Myocyte (in vitro differentiated cells): ENCODE measurements at regions not wholly inside any gene's neighbourhood (a gene's known extent, or its start where the extent isn't known, plus 50 kb on each side); places are given as distances from the start of the nearest gene placed in this dataset.

ENCODE experiments used
- DNase-seq: peaks from one replicate; pipeline ENCODE4 v3.0.0-alpha.2; 2012; ENCODE audit warnings: low read depth

DNA sequence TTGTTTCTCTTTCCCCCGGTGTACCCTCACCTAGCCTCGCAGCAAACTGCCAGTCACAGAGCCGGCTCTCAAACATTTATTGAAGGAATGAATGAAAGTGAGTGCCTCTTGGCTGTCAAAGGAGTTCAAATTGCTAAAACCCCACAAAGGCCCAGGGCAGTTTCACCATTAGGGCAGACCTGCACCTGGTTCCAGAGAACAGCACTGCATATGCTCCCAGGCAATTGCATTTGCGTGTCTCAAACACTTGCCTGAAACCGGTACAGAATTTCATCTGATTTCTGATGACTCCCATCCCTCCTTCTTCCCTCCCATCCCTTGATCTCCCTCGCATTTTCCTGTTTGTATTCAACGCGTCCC is 165.6 kb upstream of the ZNF462 start:
- no peak for DNase-seq

GRCh38 chr9:106697750-106698502 is 165.0 kb upstream of the ZNF462 start:
- peak; percentile 91 for DNase-seq

- peak; percentile 69 for DNase-seq
These were observed 162.3 kb upstream of the ZNF462 start for GRCh38 chr9:106700676-106701075.

- DNase-seq = no peak
These were observed 161.4 kb upstream of the ZNF462 start for GRCh38 chr9:106701611-106702010.

DNA sequence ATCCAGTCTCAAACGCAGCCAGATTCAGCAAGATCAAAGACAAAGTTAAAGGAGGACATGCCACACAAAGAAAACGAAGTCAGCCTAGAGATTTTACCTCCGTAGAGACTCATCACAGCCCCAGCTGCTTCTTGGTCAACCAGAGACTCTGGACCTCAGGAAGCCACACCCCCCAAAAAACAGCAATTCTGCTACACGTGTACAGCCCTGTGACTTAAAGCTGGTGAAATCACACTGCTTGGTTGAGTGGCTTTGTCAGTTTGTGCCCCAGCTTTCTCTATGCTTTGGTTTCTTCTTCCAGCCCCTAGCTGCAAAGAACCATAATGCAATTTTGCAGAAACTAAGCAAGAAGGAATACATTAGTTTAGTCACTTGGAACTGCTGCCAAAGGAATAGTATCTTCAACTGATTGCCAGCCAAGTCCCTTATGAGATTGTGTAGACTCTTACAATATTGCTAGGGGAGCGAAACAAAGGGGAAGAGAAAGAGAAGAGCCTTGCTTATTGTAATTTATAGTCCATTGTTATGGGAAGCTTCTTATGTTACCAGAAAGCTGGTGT is 158.8 kb upstream of the ZNF462 start:
- DNase-seq = no peak

DNA sequence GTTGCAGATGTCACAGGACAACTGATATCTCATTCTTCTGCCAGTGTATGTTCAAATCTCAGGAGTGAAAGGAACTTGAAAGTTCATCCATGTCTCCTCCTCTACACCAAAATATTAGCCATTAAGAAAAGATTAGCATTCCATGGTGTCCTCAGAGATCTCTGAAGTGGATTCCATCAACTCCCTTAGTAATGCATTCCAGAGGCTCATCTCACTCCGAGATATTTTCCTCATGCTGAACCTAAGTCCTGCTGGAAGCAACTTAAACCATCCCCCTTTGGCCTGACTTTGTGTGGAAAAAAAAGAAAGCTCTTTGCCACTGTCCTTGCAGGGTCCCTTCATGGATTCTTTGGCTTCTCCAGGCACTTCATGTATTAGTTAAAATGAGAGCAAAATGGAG is 155.7 kb upstream of the ZNF462 start:
- no peak for DNase-seq

GRCh38 chr9:106707738-106708474 is 155.1 kb upstream of the ZNF462 start:
- peak; percentile 61 for DNase-seq

DNA sequence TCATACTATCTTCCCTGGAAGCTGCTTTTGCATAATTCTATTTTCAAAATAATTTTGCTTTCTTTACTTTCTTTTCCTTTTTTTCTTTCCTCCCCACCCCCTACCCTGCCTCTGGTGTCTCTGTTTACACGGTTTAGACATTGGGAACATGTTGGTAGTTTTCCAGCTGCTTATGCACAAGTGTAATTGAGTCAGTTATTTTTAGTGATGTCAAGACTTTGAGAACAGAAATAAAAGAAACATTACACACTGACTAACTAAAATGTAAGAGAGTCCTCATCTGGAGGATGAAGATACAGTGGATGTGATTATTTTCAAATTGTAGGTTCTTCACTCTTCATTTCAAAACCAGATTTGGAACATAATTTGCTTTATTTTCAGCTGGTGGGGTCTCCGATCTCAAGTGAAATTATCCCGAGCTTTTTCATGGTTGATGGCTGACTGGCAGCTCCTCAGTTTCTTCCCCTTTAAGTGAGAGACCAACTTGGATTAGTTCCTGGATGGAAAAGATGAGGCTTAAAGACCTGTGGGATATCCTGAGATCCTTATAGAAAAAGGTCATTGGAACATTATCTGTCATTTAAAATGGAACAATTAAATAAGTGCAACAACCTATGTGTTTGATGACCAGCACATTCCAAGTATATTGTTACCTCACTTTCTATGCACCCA is 154.4 kb upstream of the ZNF462 start:
- DNase-seq = peak; percentile 57

- no peak for DNase-seq
These were observed 150.7 kb upstream of the ZNF462 start for GRCh38 chr9:106712279-106712678.

DNA sequence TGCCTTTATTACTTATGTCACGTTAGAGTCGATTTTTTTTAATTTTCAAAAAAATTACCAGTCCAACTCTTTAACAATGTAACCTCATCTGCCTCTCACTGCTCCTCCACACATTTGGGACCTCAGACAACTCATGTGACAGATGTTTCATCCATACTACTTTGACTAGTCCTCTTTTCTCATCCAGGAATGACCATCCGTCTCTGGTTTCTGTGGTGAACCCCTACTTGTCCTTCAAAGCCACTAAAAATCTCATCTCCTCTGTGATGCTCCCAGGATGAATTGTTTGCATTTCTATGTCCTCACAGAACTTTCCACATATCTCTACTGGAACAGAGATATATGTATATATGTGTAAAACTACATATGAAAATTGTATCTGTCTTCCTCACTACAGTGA is 149.8 kb upstream of the ZNF462 start:
- DNase-seq = peak; percentile 72

DNA sequence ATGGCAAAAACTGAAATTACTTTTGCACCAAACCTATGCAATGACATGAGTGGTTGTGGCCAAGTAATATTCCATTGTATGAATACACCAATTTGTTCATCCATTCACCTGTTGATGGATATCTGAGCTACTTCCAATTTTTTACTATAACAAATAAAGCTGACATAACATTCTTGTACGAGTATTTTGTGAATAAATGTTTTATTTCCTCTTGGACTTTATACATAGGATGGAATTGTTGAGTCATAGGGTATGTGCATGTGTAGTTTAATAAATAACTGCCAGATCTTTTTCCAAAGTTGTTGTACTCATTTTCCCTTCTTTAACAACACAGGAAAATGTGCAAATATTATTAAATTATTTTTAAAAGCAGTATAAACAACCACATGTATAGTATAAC is 146.1 kb upstream of the ZNF462 start:
- DNase-seq = no peak

- peak; percentile 58 for DNase-seq
These were observed 145.3 kb upstream of the ZNF462 start for GRCh38 chr9:106717686-106718085.

- DNase-seq = peak; percentile 79
These were observed 144.0 kb upstream of the ZNF462 start for GRCh38 chr9:106718936-106719335.

GRCh38 chr9:106722051-106722753 is 140.8 kb upstream of the ZNF462 start:
- no peak for DNase-seq

- DNase-seq = no peak
These were observed 139.0 kb upstream of the ZNF462 start for GRCh38 chr9:106723926-106724325.

- no peak for DNase-seq
These were observed 138.4 kb upstream of the ZNF462 start for GRCh38 chr9:106724566-106724965.

DNA sequence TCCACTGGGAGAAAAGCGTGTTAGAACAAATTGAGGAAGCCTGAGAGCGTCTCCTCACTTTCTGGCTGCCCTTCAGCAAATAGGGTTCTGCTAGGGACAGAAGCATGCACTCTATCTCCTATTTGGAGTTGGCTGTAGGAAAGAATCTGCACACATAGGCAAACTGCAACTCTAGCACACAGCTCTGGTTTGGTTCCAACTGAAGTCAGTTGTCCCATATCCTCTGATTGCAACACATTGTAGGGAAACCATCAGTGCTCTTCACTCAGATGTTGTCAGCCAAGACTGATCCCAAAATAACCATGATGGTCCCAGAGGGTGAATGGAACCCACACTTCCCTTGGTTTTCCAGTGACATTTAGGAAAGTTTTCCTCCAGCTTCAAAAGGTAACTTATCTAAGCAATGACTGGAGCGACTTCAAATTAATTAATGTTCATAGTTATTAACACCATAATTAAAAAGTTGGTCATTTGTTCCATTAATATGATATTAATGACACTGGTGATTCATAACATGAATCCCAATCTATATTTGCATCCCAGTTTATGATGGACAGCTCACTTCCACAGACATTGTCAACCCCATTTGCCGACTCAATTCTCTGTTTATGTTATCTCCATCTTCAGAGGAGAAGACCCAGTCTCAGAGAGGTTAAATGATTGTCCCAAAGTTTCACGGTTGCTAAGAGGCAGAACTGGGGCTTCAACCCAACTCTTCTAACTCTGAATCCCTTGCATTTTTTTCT is 136.7 kb upstream of the ZNF462 start:
- DNase-seq = peak; percentile 70

- no peak for DNase-seq
These were observed 135.0 kb upstream of the ZNF462 start for GRCh38 chr9:106727969-106728368.

- DNase-seq = no peak
These were observed 134.1 kb upstream of the ZNF462 start for GRCh38 chr9:106728860-106729259.

- DNase-seq = no peak
These were observed 131.1 kb upstream of the ZNF462 start for GRCh38 chr9:106731910-106732309.
